GM12878 (cell line): ENCODE measurements at regions not wholly inside any gene's neighbourhood (a gene's known extent, or its start where the extent isn't known, plus 50 kb on each side); places are given as distances from the start of the nearest gene placed in this dataset.

Experiments
- ATAC-seq: fragments of 200-7000 bp; cut with Tn5 transposase; 3 replicates; pipeline ENCODE4 v1.9.1; 2020; ENCODE audit warnings: mild to moderate bottlenecking, moderate library complexity
- BruUV-seq: library from RNA; stranded (reverse); fragments of 400-500 nt; replicated peaks from 2 replicates; lab custom pipeline; 2021; lab: Mats Ljungman, UMichigan
- CTCF ChIA-PET: fragments of 300-600 bp; sonication (Branson Sonifier 250); formaldehyde crosslinking; extraction: SDS; loops from one replicate; lab custom pipeline; 2021; ENCODE audit warnings: inconsistent platforms; lab: Yijun Ruan, JAX
- POLR2A ChIA-PET: fragments of 350-600 bp; formaldehyde crosslinking; extraction: SDS; loops from one replicate; lab custom pipeline; 2021; ENCODE audit warnings: inconsistent platforms; lab: Charles Lee
- RAD21 ChIA-PET: fragments of 300-600 bp; sonication (Branson Sonifier 250); formaldehyde crosslinking; loops from one replicate; lab custom pipeline; 2023; ENCODE audit warnings: antibody characterized with exemption; ENCODE audit not compliant: unreplicated experiment; lab: Charles Lee
- SMC1A ChIA-PET: fragments of 300-600 bp; sonication (Branson Sonifier 250); formaldehyde crosslinking; loops from one replicate; lab custom pipeline; 2023; ENCODE audit not compliant: unreplicated experiment, uncharacterized antibody; lab: Charles Lee
- DNase-seq: peaks from one replicate; pipeline ENCODE4 v3.0.0-alpha.2; 2011; ENCODE audit warnings: low read depth, low spot score
- FAIRE-seq: peaks from 3 replicates; lab custom pipeline; 2011; peaks lifted over from hg19 to GRCh38; lab: Jason Lieb, UNC
- H2AFZ ChIP-seq: 2 replicates; pipeline ENCODE4 v1.6.0; 2011; ENCODE audit warnings: low read depth, low read length, control low read depth; ENCODE audit not compliant: control insufficient read depth
- H3K27ac ChIP-seq: 2 replicates; pipeline ENCODE4 v1.5.1; 2011; ENCODE audit warnings: control low read depth; ENCODE audit not compliant: control insufficient read depth, insufficient read depth
- H3K27me3 ChIP-seq, 2 experiments: replicated peaks in 1 of 2; 2 replicates each; pipeline versions ENCODE4 v1.6.0 to v1.6.1; 2011; ENCODE audit warnings: low read length in 1 of 2; ENCODE audit not compliant: control insufficient read depth in 2 of 2, insufficient read depth in 2 of 2
- H3K36me3 ChIP-seq, 2 experiments: 2 replicates each; pipeline ENCODE4 v1.5.1; 2011; ENCODE audit warnings: low read length in 1 of 2; ENCODE audit not compliant: control insufficient read depth in 2 of 2, insufficient read depth in 2 of 2
- H3K4me1 ChIP-seq: 2 replicates; pipeline ENCODE4 v1.6.1; 2011; ENCODE audit warnings: mild to moderate bottlenecking, low read length, moderate library complexity, mixed read lengths; ENCODE audit not compliant: control insufficient read depth, insufficient read depth
- H3K4me2 ChIP-seq: 2 replicates; pipeline ENCODE4 v1.6.0; 2011; ENCODE audit warnings: control low read depth; ENCODE audit not compliant: control insufficient read depth, insufficient read depth
- H3K4me3 ChIP-seq: fragments of 200-600 bp; sonication (generic); 2 replicates; pipeline ENCODE4 v1.5.1; 2016
- H3K79me2 ChIP-seq: 2 replicates; pipeline ENCODE4 v1.6.0; 2011; ENCODE audit warnings: low read length; ENCODE audit not compliant: control insufficient read depth, insufficient read depth
- H3K9ac ChIP-seq: 2 replicates; pipeline ENCODE4 v1.8.0; 2011; ENCODE audit warnings: low read length, control low read depth, mixed read lengths; ENCODE audit not compliant: control insufficient read depth, insufficient read depth
- H3K9me3 ChIP-seq: replicated peaks from 3 replicates; pipeline ENCODE4 v1.5.1; 2011; ENCODE audit warnings: mild to moderate bottlenecking, low read length; ENCODE audit not compliant: control insufficient read depth, insufficient read depth
- H4K20me1 ChIP-seq: 2 replicates; pipeline ENCODE4 v1.6.0; 2011; ENCODE audit not compliant: control insufficient read depth, insufficient read depth
- ATF7 ChIP-seq: fragments of 450-650 bp; IDR thresholded peaks from 2 replicates; pipeline ENCODE4 v1.6.1; 2016; ENCODE audit warnings: low read depth, mild to moderate bottlenecking
- GATAD2B ChIP-seq: fragments of 450-650 bp; conservative IDR thresholded peaks from 2 replicates; pipeline ENCODE4 v1.6.1; 2017; ENCODE audit warnings: low read depth, mild to moderate bottlenecking, moderate library complexity
- NFIC ChIP-seq: IDR thresholded peaks from 2 replicates; pipeline ENCODE4 v1.6.1; 2012; ENCODE audit warnings: low read depth, mild to moderate bottlenecking, inconsistent platforms, low read length, moderate library complexity
- WGBS: methylation state at CpG from one replicate; pipeline ENCODE4 v1.1.6; 2016; ENCODE audit warnings: low lambda C conversion rate; ENCODE audit not compliant: insufficient replicate concordance, insufficient coverage; ENCODE audit errors: missing lambda C conversion rate; 5-methylcytosine and 5-hydroxymethylcytosine counted together
- in situ Hi-C: fragments of 300-500 bp; cut with MboI; formaldehyde crosslinking; loops from 9 replicates; pipeline ENCODE4 v1.14.3; 2018; ENCODE audit warnings: mixed read lengths
- intact Hi-C: fragments of 100-400 bp; cut with micrococcal nuclease; formaldehyde crosslinking; loops from one replicate; pipeline ENCODE4 v1.14.2; 2022; ENCODE audit not compliant: unreplicated experiment

GRCh38 chr7:121490309-121490708, 94.2 kb upstream of the FAM3C start:
- POLR2A ChIA-PET, result no interaction called here
- H4K20me1 ChIP-seq, result no peaks in the 10 kb centered on the region
- in situ Hi-C loops (no loop called here), intact Hi-C loops (no loop called here)
- BruUV-seq, result no TSS peak
- CTCF ChIA-PET, result no interaction called here
- H3K9ac ChIP-seq, result no peak overlapping the region
- RAD21 ChIA-PET, result no interaction called here
- H3K4me3 ChIP-seq, result no peak overlapping the region
- H3K27me3 ChIP-seq, result no peaks in the 10 kb centered on the region
- WGBS, result 18% methylated on average over 5 of the region's 5 CpGs
- no peak overlapping the region for H3K27ac ChIP-seq
- DNase-seq (no peak), ATAC-seq (no peak), FAIRE-seq (no peak)
- H3K79me2 ChIP-seq, result no peaks in the 10 kb centered on the region
- H3K4me1 ChIP-seq, result no peaks in the 10 kb centered on the region
- no peaks in the 10 kb centered on the region for H3K9me3 ChIP-seq
- TF ChIP-seq NFIC, result no peak
- no peaks in the 10 kb centered on the region for H3K36me3 ChIP-seq
- SMC1A ChIA-PET, result no interaction called here
- H3K4me2 ChIP-seq, result no peak overlapping the region
- H2AFZ ChIP-seq, result no peak overlapping the region

GRCh38 chr7:121489440-121489839, 93.3 kb upstream of the FAM3C start:
- in situ Hi-C loops, result no loop called here
- POLR2A ChIA-PET, result interaction anchor here (0.8 kb wide), 1 partner anchor 21 kb away, joined by 3 read pairs; no protein-coding TSS in a partner anchor

More at GRCh38 chr7:121489440-121489839, 93.3 kb upstream of the FAM3C start:
- no peak for FAIRE-seq
- Histone ChIP-seq H3K27me3 (no peaks in the 10 kb centered on the region), H4K20me1 (no peaks in the 10 kb centered on the region), H3K9me3 (no peaks in the 10 kb centered on the region), H3K79me2 (no peaks in the 10 kb centered on the region), H3K4me2 (no peak overlapping the region), H2AFZ (no peak overlapping the region), H3K4me3 (no peak overlapping the region), H3K9ac (no peak overlapping the region), H3K36me3 (no peaks in the 10 kb centered on the region), H3K4me1 (no peaks in the 10 kb centered on the region), H3K27ac (no peak overlapping the region)
- ChIA-PET SMC1A (interaction anchor here (0.6 to 1.4 kb wide), 3 partner anchors 10 to 58 kb away, joined by 3 to 5 read pairs (median 3); no protein-coding TSS in a partner anchor), CTCF (no interaction called here), RAD21 (no interaction called here)
- DNase-seq, result no peak
- WGBS, result 15% methylated on average over 2 of the region's 2 CpGs
- no peak for ATAC-seq
- intact Hi-C loops, result no loop called here
- no TSS peak for BruUV-seq
- TF ChIP-seq ATF7, result no peak
- no peak for TF ChIP-seq GATAD2B
